ENCODE measurements at regions not wholly inside any gene's neighbourhood (a gene's known extent, or its start where the extent isn't known, plus 50 kb on each side); places are given as distances from the start of the nearest gene placed in this dataset.

DNA sequence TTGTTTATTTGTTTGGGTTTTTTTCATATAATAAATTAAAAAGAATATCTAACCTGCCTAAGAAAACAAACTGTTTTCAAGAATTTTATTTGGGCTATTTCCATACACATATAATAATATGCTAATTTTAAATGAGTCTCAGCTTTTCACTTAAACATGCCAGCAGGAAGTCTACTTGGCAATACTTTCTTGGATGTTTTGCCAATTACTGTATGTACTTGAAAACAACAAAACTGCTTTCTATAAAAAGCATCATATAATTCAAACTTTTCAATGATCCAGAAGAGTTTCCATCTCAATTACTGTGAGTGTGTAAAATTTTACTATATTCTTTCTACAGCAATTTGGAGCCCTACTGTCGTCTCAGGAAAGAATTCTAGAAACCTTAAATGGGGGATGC lies 961.2 kb downstream of the PCDH17 start:
- CTCF ChIA-PET, result no interaction called here
- POLR2A ChIA-PET (ENCODE audit: unreplicated experiment), result no interaction called here

DNA sequence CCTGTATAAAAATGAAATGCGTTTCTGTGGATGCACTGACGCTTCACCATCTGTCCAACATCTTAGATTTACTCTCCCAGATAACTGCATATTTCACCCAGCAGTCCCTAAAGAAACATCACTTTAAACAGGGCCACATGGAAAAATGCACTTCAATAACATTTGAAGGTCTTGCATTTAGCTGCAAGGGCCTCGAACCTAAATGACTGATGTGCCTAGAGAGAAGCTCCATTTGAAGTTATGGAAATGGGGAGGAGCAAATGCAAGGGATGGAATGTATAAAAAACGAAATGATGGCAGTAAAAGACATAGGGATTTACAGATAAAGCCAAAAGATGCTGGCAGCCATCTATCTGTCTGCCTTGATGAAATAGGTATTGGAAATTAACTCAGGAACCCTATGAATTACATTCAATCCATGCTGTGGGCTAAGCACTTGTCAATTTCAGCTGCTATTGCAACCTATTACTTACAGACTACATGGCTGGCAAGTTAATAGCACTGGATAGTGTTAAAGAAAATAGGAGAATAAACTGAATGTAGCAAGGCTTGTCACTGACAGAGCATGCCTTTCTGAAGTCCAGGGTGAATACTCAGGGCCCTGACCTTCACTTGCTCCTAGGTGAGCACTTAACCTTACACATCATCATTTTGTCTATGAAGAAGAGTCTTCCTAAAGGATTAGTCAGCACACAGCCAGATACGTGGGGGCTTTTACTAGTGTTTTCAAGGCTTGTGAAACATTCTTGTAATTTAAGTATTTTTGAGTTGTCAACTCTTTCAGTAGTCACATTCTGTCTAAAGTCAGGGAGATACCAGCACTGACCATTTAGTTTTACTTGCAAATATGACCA lies 963.4 kb downstream of the PCDH17 start:
- Histone ChIP-seq H3K4me1 (ENCODE audit: insufficient read depth, low read length) (no peaks in the 10 kb centered on the region), H3K4me2 (ENCODE audit: low read length) (no peak overlapping the region), H3K9me2 (replicated peaks; ENCODE audit: low read length) (no peaks in the 10 kb centered on the region), H4K20me1 (ENCODE audit: low read length) (no peaks in the 10 kb centered on the region), H3K36me3 (ENCODE audit: low read depth, low read length) (no peaks in the 10 kb centered on the region), H3K9ac (ENCODE audit: low read length) (no peak overlapping the region), H3F3A (ENCODE audit: low read length, unreplicated experiment) (no peaks in the 10 kb centered on the region), H3K27ac (ENCODE audit: low read length) (no peak overlapping the region), H2AFZ (ENCODE audit: low read length) (no peak overlapping the region), H3K4me3 (ENCODE audit: low read length) (no peak overlapping the region), H3K79me2 (ENCODE audit: low read length) (no peaks in the 10 kb centered on the region), H3K9me3 (ENCODE audit: low read length) (no peaks in the 10 kb centered on the region), H3K27me3 (ENCODE audit: low read length) (no peaks in the 10 kb centered on the region)
- POLR2A ChIA-PET (ENCODE audit: unreplicated experiment), result no interaction called here
- ATAC-seq (no peak), DNase-seq (no peak)
- intact Hi-C loops (cut with micrococcal nuclease), result no loop called here
- no TSS peak for BruUV-seq (replicated peaks)
- CTCF ChIA-PET, result no interaction called here
- no peak for TF ChIP-seq EZH2phosphoT487 (IDR thresholded peaks at IDR 0.05; ENCODE audit: borderline replicate concordance, low read length)

More for the DNA sequence above, 961.2 kb downstream of the PCDH17 start:
- Histone ChIP-seq H3F3A (ENCODE audit: low read length, unreplicated experiment) (no peaks in the 10 kb centered on the region), H3K27me3 (ENCODE audit: low read length) (no peaks in the 10 kb centered on the region), H3K9ac (ENCODE audit: low read length) (no peak overlapping the region), H3K79me2 (ENCODE audit: low read length) (no peaks in the 10 kb centered on the region), H3K9me3 (ENCODE audit: low read length) (no peaks in the 10 kb centered on the region), H3K27ac (ENCODE audit: low read length) (no peak overlapping the region), H3K4me3 (ENCODE audit: low read length) (no peak overlapping the region), H3K9me2 (replicated peaks; ENCODE audit: low read length) (no peaks in the 10 kb centered on the region), H3K36me3 (ENCODE audit: low read depth, low read length) (no peaks in the 10 kb centered on the region), H3K4me1 (ENCODE audit: insufficient read depth, low read length) (no peaks in the 10 kb centered on the region), H3K4me2 (ENCODE audit: low read length) (no peak overlapping the region), H2AFZ (ENCODE audit: low read length) (no peak overlapping the region), H4K20me1 (ENCODE audit: low read length) (no peaks in the 10 kb centered on the region)
- ATAC-seq, result no peak
- no TSS peak for BruUV-seq (replicated peaks)
- no peak for DNase-seq
- intact Hi-C loops (cut with micrococcal nuclease), result no loop called here
- TF ChIP-seq EZH2 (IDR thresholded peaks at IDR 0.05; ENCODE audit: low read length, unreplicated experiment) (no peak), EZH2phosphoT487 (IDR thresholded peaks at IDR 0.05; ENCODE audit: borderline replicate concordance, low read length) (no peak)
- TF ChIP-seq, protein P1, sequence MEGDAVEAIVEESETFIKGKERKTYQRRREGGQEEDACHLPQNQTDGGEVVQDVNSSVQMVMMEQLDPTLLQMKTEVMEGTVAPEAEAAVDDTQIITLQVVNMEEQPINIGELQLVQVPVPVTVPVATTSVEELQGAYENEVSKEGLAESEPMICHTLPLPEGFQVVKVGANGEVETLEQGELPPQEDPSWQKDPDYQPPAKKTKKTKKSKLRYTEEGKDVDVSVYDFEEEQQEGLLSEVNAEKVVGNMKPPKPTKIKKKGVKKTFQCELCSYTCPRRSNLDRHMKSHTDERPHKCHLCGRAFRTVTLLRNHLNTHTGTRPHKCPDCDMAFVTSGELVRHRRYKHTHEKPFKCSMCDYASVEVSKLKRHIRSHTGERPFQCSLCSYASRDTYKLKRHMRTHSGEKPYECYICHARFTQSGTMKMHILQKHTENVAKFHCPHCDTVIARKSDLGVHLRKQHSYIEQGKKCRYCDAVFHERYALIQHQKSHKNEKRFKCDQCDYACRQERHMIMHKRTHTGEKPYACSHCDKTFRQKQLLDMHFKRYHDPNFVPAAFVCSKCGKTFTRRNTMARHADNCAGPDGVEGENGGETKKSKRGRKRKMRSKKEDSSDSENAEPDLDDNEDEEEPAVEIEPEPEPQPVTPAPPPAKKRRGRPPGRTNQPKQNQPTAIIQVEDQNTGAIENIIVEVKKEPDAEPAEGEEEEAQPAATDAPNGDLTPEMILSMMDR (conservative IDR thresholded peaks at IDR 0.05; ENCODE audit: low read depth, low read length), result no peak

- H3K79me2 ChIP-seq (ENCODE audit: low read length), result no peaks in the 10 kb centered on the region
- H3K27ac ChIP-seq (ENCODE audit: low read length), result no peak overlapping the region
- no peaks in the 10 kb centered on the region for H3K9me3 ChIP-seq (ENCODE audit: low read length)
- H3K27me3 ChIP-seq (ENCODE audit: low read length), result no peaks in the 10 kb centered on the region
- POLR2A ChIA-PET (ENCODE audit: unreplicated experiment), result no interaction called here
- no peaks in the 10 kb centered on the region for H3F3A ChIP-seq (ENCODE audit: low read length, unreplicated experiment)
- H3K4me2 ChIP-seq (ENCODE audit: low read length), result no peak overlapping the region
- no peak overlapping the region for H2AFZ ChIP-seq (ENCODE audit: low read length)
- BruUV-seq (replicated peaks), result no TSS peak
- no peaks in the 10 kb centered on the region for H3K36me3 ChIP-seq (ENCODE audit: low read depth, low read length)
- DNase-seq (no peak), ATAC-seq (no peak)
- H3K9me2 ChIP-seq (replicated peaks; ENCODE audit: low read length), result no peaks in the 10 kb centered on the region
- H3K4me1 ChIP-seq (ENCODE audit: insufficient read depth, low read length), result no peaks in the 10 kb centered on the region
- H3K4me3 ChIP-seq (ENCODE audit: low read length), result no peak overlapping the region
- H4K20me1 ChIP-seq (ENCODE audit: low read length), result no peaks in the 10 kb centered on the region
- intact Hi-C loops (cut with micrococcal nuclease), result no loop called here
- no peak overlapping the region for H3K9ac ChIP-seq (ENCODE audit: low read length)
- CTCF ChIA-PET, result no interaction called here
- TF ChIP-seq, protein P1 (conservative IDR thresholded peaks at IDR 0.05; ENCODE audit: low read depth, low read length), result no peak
Observed at GRCh38 chr13:58597552-58597951, 966.0 kb downstream of the PCDH17 start.
